NCI-H1092 treated with DMSO at 0.1 percent for 48 hours (cell line): ENCODE measurements at regions not wholly inside any gene's neighbourhood (a gene's known extent, or its start where the extent isn't known, plus 50 kb on each side); places are given as distances from the start of the nearest gene placed in this dataset.

Experiments
- DNase-seq: peaks from one replicate; lab custom pipeline; 2025; lab: John Stamatoyannopoulos, UW

- no peak for DNase-seq
These were observed 95.3 kb upstream of the ADO start for GRCh38 chr10:62709200-62709599.

DNA sequence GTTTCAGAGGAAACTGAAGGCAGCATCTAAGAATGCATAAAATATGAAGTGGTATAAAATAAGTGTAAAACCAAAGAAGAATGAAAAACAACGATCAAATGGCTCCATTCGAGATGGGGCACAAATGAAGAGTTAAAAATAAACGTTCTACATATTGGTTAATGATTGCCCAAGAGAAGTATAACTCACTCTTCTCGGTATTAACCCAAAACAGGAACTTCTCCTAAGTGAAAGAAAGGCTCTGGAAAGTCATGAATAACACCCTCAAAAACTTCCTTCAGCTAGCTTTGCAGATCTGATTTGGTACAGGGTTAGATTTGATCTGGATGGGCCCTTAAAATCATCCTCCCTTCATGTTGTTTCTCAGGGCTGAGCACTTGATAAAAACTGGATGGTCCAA is 94.3 kb upstream of the ADO start:
- DNase-seq, result no peak

DNA sequence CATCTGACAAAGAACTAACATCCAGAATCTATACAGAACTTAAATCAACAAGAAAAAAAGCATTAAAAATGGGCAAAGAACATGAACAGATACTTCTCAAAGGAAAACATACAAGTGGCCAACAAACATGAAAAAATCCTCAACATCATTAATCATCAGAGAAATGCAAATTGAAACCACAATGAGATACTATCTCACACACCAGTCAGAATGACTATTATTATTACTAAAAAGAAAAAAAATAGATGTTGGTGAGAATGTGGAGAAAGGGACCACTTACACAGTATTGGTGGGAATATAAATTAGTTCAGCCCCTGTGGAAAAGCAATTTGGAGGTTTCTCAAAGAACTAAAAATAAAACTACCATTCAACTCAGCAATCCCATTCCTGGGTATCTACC is 89.1 kb upstream of the ADO start:
- DNase-seq, result no peak

- no peak for DNase-seq
These were observed 85.9 kb upstream of the ADO start for GRCh38 chr10:62718585-62718984.

DNA sequence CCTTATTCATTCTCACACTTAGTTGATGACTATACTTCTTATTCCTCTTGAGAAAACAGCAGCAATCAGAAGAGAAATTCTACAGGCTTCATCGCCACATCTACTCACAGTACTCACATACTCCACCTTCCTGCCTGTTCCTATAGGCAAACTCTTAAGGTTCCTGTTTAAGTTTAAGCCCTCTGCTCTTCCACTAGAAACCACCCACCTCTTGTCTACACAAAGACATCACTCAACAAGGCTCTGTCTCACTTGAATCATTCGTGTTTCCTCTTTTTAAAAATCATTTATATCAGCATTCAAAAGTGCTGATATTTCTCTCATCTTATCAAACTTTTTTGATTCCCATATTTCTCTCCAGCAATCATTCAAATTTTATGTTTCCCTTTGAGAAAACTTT is 85.5 kb upstream of the ADO start:
- no peak for DNase-seq

DNA sequence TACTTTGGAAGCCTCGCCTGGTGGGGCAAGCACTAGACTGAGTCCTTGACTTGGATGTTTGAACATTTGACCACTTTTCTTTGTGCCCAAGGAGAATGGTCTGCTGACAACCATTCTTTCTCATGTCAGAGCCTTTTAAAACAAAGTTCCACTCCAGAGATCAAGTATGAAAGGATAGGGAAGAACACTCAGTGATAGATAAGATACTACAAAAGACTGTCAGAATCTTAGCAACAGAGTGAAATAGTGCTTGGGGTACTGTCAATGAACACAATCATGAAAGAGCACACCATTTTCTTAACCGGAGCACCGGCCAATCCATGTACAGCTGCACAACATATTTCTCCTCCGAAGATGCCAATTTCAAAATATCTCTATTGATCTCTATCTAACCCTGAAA is 82.8 kb upstream of the ADO start:
- DNase-seq, result no peak

DNA sequence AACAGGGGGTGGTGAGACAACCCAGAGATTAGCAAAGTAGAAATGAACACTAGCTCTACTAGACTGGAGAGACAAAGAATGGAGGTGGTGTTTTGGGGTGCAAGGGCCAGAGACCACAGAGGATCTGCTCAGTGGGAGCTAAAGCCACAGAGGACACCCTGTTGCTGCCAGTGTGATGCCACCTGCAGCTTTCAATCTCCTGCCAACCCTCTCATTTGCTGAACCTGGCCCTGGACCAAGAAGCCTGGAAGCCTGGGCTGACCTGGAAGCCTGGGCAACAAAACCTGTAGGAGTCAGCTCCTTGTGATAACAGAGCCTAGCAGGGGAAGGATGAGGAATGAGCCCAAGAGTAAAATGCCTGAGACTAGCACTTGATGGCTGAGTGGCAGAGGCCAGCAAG is 81.1 kb upstream of the ADO start:
- no peak for DNase-seq

DNA sequence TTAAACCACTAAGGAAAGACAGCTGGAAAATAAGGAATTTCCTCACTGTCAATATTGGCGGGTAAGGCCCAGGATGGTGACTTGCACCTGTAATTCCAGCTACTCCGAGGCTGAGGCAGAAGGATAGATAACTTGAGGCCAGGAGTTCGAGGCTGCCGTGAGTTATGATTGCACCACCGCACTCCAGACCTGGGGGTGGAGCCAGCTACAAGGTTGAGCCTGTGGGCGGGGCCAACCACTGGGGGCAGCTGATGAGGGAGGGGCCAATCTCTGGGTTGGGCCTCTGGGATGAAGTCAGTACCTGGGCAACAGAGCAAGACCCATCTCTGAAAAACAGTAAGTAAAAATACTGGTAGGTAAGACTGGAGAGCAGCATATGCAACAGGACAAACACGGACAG is 80.1 kb upstream of the ADO start:
- DNase-seq, result no peak

DNA sequence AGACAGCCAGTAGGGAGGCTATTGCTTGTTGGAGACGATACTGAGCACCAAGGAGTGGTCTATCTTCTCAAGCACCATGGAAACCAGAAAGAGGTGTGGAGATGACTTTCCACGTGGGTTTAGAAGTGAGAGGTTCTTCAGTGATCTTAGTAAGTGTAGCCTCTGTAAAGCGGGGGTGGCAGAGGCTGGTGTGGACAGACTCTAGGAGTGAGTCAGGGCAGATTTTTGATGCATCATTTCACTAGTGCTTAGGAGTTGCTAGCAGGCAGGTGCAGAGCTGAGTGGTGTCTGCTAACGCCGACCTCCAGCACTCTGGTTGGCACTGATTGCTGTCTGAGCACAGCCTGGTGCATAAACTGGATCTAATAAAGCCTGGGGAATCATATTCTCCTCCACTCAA is 78.4 kb upstream of the ADO start:
- no peak for DNase-seq

DNA sequence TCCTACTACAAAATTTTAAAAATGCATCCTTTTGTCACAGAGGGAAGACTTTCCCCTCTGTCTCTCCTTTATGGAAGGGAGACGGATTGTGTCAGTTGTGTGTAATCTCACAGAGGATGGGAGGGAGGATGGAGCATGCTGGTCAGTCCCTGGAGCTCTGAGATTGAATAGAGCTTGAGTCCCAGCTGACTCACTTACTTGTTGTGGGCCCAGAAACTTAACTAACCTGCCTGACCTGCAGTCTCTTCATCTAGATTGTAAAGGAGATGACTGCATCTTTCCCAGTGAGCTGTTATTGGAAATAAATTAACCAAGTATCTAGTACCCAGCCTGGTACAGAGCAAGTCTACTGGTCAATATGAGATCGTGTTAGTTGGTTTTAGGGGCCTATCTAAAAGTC is 77.9 kb upstream of the ADO start:
- DNase-seq, result no peak

DNA sequence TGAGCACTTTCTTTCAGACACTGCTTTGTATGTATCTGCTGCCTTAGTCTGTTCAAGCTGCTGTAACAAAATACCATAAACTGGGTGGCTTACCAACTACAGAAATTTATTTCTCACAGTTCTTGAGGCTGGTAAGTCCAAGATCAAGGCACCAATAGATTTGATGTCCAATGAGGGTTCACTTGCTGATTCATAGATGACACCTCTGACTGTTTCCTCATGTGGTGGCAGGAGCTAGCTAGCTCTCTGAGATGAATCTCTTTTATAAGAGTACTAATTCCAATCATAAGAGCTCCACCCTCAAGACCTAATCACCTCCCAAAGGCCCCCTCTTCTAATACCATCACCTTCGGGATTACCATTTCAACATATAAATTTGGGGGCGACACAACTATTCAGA is 76.6 kb upstream of the ADO start:
- no peak for DNase-seq

DNA sequence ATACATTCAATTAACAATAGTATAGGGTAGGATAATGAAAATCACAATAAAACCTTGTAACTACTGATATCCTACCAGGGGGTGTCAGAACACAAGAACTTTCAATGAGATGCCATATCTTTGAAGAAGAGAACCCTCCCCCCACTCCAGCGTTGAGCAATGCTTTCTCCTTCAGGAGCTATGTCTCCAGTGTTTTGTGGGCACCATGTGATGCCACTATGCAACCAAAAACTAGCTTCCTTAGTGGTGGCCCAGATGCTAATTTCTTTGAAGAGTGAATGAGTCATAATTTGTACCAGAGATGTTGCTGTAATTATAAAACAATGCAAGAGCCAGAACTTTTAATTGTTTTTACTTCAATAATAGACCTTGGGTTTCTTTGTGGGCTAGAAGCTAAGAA is 76.0 kb upstream of the ADO start:
- no peak for DNase-seq

DNA sequence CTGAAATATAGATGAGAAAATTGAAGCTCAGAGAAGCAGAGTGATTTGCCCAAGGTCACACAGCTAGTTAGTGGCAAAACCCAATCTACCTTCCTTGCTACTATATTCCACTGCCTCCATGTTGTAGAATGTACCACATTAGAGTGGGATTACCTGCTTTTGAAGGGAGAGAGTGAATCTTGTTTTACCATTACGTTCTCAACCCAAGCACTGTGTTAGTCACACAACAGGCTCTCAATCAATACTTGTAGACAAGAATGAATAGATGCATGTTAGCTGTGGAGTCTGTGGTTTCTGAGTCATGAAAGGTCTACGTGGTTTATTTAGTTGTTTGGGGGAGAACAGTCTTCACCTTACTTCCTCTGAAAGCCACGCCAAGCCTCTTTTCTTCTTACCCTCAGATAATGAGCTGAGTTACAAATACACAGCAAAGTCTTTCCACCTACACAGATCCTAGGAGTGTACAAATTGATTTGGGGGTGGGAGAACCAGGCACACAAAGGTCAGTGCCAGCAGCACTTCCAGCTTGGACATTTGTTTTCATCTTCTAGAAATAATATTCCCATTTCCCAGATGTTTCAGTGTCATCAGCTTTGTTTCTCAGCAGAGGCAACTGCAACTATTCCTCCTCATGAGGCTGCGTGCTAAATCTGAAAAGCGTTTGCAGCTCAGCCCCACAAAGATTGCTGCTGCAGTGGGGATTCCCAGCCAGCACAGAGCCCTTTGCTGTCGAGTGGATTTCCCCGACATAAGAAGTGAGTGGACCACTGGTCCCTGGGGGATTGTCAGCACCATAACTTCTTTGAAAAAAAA is 71.5 kb upstream of the ADO start:
- no peak for DNase-seq

GRCh38 chr10:62733654-62734293 is 70.7 kb upstream of the ADO start:
- no peak for DNase-seq

GRCh38 chr10:62734781-62735463 is 69.6 kb upstream of the ADO start:
- DNase-seq, result no peak

- DNase-seq, result no peak
These were observed 68.9 kb upstream of the ADO start for GRCh38 chr10:62735464-62736167.

- DNase-seq, result no peak
These were observed 68.4 kb upstream of the ADO start for GRCh38 chr10:62736168-62736546.

- no peak for DNase-seq
These were observed 65.6 kb upstream of the ADO start for GRCh38 chr10:62738916-62739315.

GRCh38 chr10:62740885-62741745 is 63.4 kb upstream of the ADO start:
- no peak for DNase-seq

- no peak for DNase-seq
These were observed 62.5 kb upstream of the ADO start for GRCh38 chr10:62741996-62742395.

DNA sequence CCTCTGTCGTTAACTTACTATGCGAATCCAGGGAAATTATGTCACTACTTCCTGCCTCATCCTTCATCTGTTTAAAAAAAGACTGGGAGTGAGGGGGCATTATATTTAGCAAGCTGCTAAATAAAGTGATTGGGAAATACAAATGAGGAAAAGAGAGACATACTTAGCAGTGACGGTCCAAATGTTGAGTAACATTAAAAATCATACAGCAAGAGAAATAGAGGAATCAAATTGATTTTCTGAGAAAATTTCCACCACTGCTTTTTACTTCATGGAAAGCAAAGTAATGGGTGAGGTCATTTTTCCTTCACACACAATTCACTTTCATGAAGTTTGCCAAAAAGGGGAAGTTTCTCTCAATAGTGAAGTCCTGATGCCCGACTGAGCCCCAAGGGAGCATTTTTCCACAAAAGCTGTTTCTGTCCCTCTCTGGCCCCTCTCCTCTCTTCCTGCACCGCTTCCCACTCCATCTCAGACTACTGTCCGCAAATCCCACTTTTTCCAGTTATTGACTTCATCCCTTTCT is 61.9 kb upstream of the ADO start:
- no peak for DNase-seq

- no peak for DNase-seq
These were observed 60.4 kb upstream of the ADO start for GRCh38 chr10:62744136-62744535.
